GM18520 (cell line): ENCODE measurements at regions not wholly inside any gene's neighbourhood (a gene's known extent, or its start where the extent isn't known, plus 50 kb on each side); places are given as distances from the start of the nearest gene placed in this dataset.
"Not testable (repeated sequence)": the region's sequence is repeated elsewhere in the genome, so short reads cannot be mapped to it uniquely, and the experiment has no call there.

Experiments
- ATAC-seq: cut with Tn5 transposase; IDR thresholded peaks from one replicate; pipeline ENCODE4 v1.9.1; 2021; ENCODE audit not compliant: unreplicated experiment

GRCh38 chr1:194975913-194976312 is 1632.3 kb downstream of the KCNT2 start:
- no peak for ATAC-seq

- no peak for ATAC-seq
Measured at GRCh38 chr1:194968916-194969315, 1639.3 kb downstream of the KCNT2 start.

- ATAC-seq = no peak
Measured at GRCh38 chr1:194959795-194960194, 1648.4 kb downstream of the KCNT2 start.

GRCh38 chr1:194952171-194952570 is 1656.1 kb downstream of the KCNT2 start:
- ATAC-seq = no peak

- ATAC-seq = no peak
Measured at GRCh38 chr1:194950584-194950983, 1657.7 kb downstream of the KCNT2 start.

- ATAC-seq = no peak
Measured at GRCh38 chr1:194940336-194941030, 1667.8 kb downstream of the KCNT2 start.

- ATAC-seq = no peak
Measured at GRCh38 chr1:194935864-194936263, 1672.4 kb downstream of the KCNT2 start.

- ATAC-seq = no peak
Measured at GRCh38 chr1:194931166-194931565, 1677.1 kb downstream of the KCNT2 start.

GRCh38 chr1:194930132-194930531 is 1678.1 kb downstream of the KCNT2 start:
- no peak for ATAC-seq

GRCh38 chr1:194929357-194929756 is 1678.9 kb downstream of the KCNT2 start:
- no peak for ATAC-seq

- ATAC-seq = no peak
Measured at GRCh38 chr1:194919146-194919545, 1689.1 kb downstream of the KCNT2 start.

GRCh38 chr1:194917769-194918168 is 1690.5 kb downstream of the KCNT2 start:
- ATAC-seq = no peak

GRCh38 chr1:194908643-194909042 is 1699.6 kb downstream of the KCNT2 start:
- ATAC-seq = no peak

- ATAC-seq = no peak
Measured at GRCh38 chr1:194903524-194903923, 1704.7 kb downstream of the KCNT2 start.

- ATAC-seq = no peak
Measured at GRCh38 chr1:194889310-194889709, 1702.9 kb upstream of the B3GALT2 start.

- no peak for ATAC-seq
Measured at GRCh38 chr1:194870860-194871259, 1684.4 kb upstream of the B3GALT2 start.

- ATAC-seq = no peak
Measured at GRCh38 chr1:194866153-194866552, 1679.7 kb upstream of the B3GALT2 start.

- ATAC-seq = no peak
Measured at GRCh38 chr1:194865383-194865782, 1679.0 kb upstream of the B3GALT2 start.

- ATAC-seq = no peak
Measured at GRCh38 chr1:194862129-194862528, 1675.7 kb upstream of the B3GALT2 start.

GRCh38 chr1:194860248-194861201 is 1674.1 kb upstream of the B3GALT2 start:
- no peak for ATAC-seq

- ATAC-seq = not testable (repeated sequence)
Measured at GRCh38 chr1:194859481-194860154, 1673.2 kb upstream of the B3GALT2 start.
